ENCODE measurements at regions not wholly inside any gene's neighbourhood (a gene's known extent, or its start where the extent isn't known, plus 50 kb on each side); places are given as distances from the start of the nearest gene placed in this dataset.

DNA sequence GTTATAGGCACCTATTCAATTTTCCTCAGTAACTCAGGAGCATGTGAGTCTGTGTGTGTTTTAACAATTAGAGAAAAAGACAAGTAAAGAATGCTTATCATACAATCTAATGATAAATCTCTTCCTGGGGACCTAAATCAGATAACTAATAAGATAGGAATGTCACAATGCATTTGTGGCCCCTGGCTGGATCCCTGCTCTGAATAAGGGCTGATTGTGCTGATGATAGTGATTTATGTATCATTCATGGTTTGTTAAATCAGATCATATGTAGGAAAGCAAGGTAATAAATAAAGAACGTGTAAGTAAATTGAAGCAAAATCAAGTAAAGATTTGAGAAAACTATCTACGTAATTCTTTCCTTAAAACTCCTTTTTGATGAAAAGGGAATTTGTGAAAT is 145.9 kb downstream of the C7orf25 start:
- no peak for TF ChIP-seq POLR2A (IDR thresholded peaks at IDR 0.05)
- TF ChIP-seq, protein P1, sequence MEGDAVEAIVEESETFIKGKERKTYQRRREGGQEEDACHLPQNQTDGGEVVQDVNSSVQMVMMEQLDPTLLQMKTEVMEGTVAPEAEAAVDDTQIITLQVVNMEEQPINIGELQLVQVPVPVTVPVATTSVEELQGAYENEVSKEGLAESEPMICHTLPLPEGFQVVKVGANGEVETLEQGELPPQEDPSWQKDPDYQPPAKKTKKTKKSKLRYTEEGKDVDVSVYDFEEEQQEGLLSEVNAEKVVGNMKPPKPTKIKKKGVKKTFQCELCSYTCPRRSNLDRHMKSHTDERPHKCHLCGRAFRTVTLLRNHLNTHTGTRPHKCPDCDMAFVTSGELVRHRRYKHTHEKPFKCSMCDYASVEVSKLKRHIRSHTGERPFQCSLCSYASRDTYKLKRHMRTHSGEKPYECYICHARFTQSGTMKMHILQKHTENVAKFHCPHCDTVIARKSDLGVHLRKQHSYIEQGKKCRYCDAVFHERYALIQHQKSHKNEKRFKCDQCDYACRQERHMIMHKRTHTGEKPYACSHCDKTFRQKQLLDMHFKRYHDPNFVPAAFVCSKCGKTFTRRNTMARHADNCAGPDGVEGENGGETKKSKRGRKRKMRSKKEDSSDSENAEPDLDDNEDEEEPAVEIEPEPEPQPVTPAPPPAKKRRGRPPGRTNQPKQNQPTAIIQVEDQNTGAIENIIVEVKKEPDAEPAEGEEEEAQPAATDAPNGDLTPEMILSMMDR (IDR thresholded peaks at IDR 0.05), result no peak

Data from heart left ventricle (tissue), 13 donors.